IPS-18c (cell line): ENCODE measurements at regions not wholly inside any gene's neighbourhood (a gene's known extent, or its start where the extent isn't known, plus 50 kb on each side); places are given as distances from the start of the nearest gene placed in this dataset.
"Not testable (repeated sequence)": the region's sequence is repeated elsewhere in the genome, so short reads cannot be mapped to it uniquely, and the experiment has no call there.

Experiments
- H3K4me3 ChIP-seq: 2 replicates; pipeline ENCODE4 v1.7.0; 2013; ENCODE audit warnings: low read depth, mild to moderate bottlenecking, low read length, moderate library complexity; ENCODE audit not compliant: insufficient read depth
- H3K9me3 ChIP-seq: one replicate; pipeline ENCODE4 v1.6.1; 2013; ENCODE audit warnings: mild to moderate bottlenecking, low read length, moderate library complexity; ENCODE audit not compliant: control insufficient read depth, insufficient read depth

DNA sequence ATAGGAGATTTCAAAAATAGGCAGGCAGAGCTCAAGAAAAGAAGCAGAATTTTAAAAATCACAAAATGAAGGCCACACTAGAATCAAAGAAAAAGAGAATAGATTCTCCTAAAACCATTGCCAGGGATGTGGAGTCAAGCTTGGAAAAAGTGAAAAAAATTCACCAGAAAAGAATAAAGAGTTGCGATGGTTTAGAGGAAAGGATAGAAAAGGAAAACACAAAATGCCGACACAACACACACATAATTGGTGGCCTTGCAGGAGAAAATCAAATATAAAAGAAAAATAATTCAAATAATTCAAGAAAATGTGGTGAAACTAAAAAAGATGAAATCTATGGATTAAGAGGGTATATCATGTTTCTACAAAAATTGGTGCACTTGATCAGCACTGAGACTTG lies 181.6 kb upstream of the C14orf180 start:
- no peak overlapping the region for H3K4me3 ChIP-seq
- peaks cover 2% of the 10 kb centered on the region for H3K9me3 ChIP-seq

DNA sequence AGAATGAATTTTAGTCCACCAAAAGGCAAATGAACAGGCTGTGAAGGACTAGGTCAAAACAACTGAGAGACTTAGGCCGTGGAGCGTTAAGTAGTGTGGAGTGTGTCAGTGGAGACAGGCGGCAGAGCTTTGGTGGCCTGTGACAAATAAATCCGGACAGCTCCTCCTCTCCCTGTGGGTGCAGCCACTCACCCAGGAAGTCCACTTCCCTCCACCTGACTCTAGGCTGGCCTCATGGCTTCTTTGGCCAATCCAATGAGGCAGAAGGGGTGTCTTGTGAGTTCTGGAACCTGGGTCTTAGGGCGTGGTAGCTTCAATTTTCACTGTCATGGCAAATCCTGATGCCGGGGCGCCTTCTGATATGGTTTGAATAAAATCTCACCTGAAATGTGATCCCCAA lies 180.9 kb upstream of the C14orf180 start:
- peaks cover 2% of the 10 kb centered on the region for H3K9me3 ChIP-seq
- no peak overlapping the region for H3K4me3 ChIP-seq

DNA sequence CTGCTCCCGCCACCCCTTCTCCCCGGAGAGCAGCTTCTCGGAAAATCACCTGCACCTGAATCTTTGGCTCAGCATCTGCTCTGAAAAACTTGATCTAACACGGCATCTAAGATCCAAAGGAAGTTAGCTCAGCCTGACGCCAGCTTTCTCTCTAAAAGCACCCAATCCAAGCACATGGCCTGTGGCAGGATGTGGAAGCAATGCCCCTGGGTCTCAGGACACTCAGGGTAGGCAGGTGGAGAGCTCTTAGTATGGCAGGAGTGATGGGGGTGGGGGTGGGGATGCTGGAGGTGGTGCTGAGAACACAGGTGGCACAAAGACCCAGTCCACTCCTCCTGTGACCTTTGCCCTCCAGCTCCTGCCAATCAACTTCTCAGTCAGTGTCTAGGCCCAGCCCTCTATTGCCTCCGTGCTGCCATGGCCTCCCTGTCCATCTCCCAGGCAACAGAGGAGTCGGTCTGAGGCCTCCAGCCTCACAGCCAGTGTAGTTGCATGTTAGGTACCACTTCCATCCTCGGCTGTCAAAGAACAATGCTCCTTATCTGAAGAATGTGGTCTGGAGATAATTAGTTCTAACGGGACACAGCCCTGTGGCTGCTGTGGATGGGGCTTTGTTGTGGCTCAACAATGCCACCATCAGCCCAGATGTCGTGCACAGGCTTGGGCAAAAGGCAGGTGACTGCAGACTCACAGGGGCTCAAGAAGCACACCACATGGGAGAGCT lies 180.0 kb upstream of the C14orf180 start:
- Histone ChIP-seq H3K4me3 (no peak overlapping the region), H3K9me3 (peaks cover 2% of the 10 kb centered on the region)

DNA sequence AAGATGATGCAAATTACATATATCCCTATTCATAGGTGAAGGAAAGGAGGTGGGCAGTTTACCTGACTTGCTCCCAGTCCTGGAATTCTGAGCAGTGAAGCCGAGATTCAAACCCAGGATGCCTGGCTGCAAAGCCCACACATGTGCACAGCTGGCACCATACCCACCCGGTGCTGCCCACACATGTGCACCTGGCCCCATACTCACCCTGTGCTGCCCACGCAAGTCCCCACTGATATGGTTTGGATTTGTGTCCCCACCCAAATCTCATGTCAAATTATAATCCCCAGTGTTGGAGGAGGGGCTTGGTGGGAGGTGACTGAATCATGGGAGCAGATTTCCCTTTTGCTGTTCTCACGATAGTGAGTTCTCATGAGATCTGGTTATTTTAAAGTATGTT lies 179.2 kb upstream of the C14orf180 start:
- Histone ChIP-seq H3K4me3 (no peak overlapping the region), H3K9me3 (peaks cover 2% of the 10 kb centered on the region)

DNA sequence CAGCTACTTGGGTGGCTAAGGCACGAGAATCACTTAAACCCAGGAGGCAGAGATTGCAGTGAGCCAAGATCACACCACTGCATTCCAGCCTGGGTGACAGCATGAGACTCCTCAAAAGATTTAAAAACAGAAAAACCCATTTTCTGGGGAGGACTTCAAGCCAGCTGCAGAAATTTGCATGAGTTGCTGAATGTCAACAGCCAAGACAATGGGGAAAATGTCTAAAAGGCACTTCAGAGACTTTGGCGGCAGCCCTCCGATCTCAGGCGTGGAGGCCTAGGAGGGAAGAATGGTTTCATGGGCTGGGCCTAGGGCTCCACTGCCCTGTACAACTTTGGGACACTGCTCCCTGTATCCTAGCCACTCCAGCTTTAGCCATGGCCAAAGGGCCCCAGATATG lies 177.8 kb upstream of the C14orf180 start:
- no peak overlapping the region for H3K4me3 ChIP-seq
- peaks cover 2% of the 10 kb centered on the region for H3K9me3 ChIP-seq

DNA sequence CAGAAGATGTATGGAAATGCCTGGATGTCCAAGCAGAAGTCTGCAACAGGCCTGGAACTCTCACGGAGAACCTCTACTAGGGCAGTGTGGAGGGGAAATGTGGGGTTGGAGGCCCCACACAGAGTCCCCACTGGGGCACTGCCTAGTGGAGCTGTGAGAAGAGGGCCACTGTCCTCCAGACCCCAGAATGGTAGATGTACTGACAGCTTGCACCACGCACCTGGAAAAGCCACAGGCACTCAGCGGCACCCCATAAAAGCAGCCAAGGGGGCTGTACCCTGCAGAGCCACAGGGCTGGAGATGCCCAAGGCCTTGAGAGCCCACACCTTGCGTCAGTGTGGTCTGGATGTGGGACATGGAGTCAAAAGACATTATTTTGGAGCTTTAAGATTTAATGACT lies 177.3 kb upstream of the C14orf180 start:
- not testable (repeated sequence) for H3K4me3 ChIP-seq, H3K9me3 ChIP-seq

DNA sequence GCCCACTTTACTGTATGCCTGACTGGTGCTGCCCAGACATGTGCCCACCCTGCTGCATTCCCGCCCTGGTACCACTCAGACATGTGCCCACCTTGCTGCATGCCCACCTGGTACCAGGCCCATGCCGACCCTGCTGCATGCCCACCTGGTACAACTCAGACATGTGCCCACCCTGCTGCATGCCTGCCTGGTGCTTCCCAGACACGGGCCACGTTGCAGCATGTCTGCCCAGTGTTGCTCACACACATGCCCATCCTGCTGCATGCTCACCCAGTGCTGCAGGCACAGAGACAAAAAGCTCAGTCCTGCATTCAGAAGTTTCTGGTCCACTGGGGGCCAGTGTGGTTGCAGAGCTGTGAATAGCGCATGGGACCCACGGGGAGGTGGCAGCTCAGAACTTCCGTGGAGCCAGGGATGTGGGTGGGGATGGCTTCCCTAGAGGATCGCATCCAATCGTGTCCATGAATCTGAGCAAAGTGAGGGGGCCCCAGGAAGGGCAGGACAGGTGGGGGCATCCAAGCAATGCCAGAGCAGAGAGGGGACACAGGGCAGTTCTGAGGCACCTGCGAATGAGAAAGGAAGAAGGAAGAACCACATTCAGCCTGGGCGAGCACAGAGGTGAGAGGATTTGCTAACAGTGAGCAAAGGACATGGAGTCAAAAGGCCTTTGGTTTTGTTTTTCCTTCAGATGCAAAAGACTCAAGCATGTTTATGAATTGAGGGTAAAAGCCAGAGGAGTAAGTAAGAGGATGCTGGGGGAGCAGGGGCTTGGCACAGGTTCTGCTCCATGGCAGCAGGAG lies 175.9 kb upstream of the C14orf180 start:
- H3K4me3 ChIP-seq, result no peak overlapping the region
- H3K9me3 ChIP-seq, result no peaks in the 10 kb centered on the region

DNA sequence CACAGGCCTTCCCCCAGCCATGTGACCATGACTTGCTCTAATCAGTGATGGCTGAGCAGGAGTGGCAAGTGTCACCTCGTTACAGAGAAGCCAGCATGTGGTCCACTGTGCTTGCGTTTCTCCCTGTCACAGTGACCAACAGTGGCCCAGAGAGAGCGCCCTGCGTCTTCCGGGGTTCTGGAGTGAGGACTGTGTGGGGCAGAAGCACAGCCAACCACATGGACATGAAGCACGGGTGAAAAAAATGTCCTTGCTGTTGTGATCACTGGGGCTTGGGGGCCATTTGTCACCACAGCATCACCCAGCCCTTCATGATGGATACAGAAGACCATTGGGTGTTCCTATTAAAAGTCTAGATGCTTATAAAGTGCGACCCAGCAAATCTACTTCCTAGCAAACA lies 174.6 kb upstream of the C14orf180 start:
- no peak overlapping the region for H3K4me3 ChIP-seq
- H3K9me3 ChIP-seq, result no peaks in the 10 kb centered on the region

DNA sequence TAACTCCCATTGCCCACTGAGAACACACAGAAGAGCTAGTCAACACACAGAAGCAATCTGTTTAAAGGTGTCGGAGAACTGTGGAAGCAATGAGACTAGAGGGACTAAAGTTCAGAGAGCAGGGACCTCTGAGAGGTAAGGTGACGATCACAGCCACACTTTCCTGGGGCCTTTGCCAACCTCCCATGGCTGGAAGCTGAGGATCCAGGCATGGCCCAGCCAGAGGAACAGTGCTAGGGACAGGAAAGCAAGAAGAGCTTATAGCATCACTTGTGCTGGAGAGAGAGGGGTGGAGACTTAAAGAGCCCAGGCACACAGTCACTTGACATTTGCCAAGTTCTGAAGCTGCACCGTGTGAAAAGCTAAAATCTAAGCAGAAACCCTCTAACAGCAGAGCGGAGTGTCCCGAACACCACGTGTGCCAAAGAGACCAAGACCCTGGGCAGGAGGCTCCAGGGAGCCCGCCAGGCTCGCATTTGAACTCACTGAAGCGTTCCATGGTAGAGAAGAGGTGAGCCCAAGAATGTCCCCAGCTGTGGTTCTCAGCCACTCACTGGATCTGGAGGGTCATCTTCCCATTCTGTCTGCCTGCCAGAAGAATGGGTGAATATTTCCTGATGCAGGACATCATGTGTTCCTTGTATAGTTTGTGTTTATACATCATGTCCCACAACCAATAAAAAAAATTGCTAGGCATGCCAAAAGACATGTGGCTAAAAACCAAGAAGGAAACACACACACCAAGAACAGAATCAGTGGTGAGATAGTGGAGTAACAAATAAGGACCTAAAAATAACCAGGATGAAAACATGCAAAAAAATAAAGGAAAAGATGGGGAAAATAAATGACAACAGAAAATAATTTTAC lies 174.0 kb upstream of the C14orf180 start:
- Histone ChIP-seq H3K4me3 (no peak overlapping the region), H3K9me3 (no peaks in the 10 kb centered on the region)

DNA sequence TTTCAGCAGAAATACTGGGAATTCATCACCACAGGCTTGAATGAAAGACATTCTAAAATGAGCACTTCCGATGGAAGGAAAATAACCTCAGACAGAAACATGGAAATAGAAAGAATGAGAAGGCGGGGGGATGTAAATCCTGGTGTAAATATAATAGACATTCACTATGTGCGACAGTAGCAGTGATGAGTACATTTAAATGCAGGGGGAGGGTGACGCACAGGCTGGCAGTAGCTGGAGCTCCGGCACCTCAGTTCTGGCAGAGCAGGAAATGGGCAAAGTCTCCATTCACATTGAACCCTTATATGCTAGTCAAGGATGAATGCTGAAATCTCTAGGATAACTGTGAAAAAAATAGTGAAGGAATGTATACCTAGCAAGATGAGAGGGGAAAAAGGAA lies 172.7 kb upstream of the C14orf180 start:
- Histone ChIP-seq H3K9me3 (no peaks in the 10 kb centered on the region), H3K4me3 (no peak overlapping the region)

DNA sequence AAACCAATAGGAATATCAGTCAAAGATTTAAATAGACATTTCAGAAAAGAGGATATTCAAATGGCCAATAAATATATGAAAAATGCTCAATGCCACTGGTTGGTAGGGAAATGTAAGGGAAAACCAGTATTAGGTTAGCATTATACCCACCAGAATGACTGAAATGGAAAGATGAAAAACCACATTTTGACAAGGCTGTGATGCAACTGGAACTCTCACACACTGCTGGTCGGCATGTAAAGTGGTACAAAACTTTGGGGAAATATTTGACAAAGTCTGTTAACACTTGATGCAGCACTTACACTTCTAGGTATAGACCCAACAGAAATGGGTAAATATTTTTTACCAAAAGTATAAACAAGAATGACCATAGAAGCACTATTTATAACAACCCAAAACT lies 163.2 kb upstream of the C14orf180 start:
- H3K9me3 ChIP-seq, result no peaks in the 10 kb centered on the region
- no peak overlapping the region for H3K4me3 ChIP-seq

DNA sequence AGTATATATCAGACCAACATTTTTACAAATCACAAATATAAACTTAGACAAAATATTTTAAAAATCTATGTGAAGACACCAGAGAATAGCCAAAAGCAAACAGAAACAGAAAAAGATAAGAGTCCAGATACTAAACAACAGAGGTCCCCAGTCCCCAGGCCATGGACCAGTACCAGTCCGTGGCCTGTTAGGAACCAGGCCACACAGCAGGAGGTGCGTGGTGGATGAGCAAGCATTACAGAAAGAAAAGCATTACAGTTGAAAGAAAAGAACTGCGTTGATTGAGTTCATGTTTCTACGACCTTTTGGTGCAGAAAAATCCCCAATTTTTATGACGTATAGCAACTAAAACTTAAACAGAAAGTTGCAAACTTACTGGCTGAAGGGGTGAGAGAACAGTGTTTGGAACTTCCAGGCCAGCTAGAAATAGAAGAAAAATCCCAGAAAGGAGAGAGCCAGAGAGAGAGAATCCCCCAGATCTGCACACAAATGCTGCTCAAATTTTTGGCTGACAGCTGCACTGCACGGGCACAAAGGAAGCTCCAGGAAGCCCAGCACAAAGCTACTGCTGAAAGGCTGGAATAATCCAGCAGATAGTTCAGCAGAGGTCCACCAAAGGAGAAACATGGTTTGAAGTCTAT lies 159.6 kb upstream of the C14orf180 start:
- Histone ChIP-seq H3K9me3 (no peaks in the 10 kb centered on the region), H3K4me3 (no peak overlapping the region)

DNA sequence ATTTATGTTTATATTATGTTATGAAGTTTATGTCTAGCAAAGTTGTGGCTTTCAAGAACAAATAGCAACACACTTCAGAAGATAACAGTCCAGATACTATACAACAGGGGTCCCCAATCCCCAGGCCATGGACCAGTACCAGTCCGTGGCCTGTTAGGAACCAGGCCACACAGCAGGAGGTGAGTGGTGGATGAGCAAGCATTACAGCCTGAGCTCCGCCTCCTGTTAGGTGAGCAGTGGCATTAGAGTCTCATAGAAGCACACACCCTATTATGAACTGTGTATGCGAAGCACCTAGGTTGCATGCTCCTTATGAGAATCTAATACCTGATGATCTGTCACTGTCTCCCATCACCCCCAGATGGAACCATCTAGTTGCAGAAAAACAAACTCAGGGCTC lies 159.0 kb upstream of the C14orf180 start:
- not testable (repeated sequence) for H3K9me3 ChIP-seq, H3K4me3 ChIP-seq

DNA sequence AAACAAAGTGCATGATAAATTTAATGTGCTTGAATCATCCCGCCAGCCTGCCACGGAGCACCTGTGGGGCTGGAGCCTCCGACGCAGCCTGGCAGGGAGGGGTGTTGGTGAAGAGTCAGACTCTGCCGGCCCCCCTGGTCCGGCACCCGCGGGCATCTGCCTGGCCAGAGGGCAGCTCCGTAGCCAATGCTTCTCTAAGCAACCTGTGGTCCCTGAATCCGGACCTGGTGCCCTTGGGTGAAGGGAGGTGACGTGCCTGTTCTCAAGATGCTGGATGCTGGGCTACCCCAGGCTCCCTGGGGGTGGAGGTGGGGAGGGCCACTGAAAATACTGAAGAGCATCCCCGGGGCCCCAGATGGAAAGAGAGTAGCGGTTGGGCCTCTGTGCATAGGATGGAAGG lies 158.6 kb upstream of the C14orf180 start:
- H3K9me3 ChIP-seq, result no peaks in the 10 kb centered on the region

DNA sequence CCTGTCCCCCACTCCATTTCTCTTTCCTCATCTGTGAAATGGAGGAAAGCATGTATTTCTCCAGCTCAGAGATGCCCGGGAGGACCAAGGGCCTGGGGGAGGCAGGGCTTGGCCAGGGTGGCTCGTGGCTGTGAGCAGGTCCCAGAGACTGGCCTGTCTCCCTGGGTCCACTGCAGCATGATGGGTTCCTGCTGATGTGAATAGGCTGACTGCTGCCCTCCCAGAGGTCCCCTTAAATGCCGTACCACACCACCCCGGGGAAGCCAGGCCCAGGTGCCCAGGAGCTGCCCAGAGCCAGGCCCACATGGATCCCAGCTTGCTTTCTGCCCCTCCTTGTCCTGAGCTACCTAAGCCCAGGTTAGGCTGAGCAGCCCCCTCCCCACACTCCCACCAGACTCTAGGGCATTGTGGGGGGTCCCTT lies 158.2 kb upstream of the C14orf180 start:
- H3K9me3 ChIP-seq, result no peaks in the 10 kb centered on the region
- H3K4me3 ChIP-seq, result no peak overlapping the region

More for the DNA sequence above, 158.6 kb upstream of the C14orf180 start:
- H3K4me3 ChIP-seq, result no peak overlapping the region

DNA sequence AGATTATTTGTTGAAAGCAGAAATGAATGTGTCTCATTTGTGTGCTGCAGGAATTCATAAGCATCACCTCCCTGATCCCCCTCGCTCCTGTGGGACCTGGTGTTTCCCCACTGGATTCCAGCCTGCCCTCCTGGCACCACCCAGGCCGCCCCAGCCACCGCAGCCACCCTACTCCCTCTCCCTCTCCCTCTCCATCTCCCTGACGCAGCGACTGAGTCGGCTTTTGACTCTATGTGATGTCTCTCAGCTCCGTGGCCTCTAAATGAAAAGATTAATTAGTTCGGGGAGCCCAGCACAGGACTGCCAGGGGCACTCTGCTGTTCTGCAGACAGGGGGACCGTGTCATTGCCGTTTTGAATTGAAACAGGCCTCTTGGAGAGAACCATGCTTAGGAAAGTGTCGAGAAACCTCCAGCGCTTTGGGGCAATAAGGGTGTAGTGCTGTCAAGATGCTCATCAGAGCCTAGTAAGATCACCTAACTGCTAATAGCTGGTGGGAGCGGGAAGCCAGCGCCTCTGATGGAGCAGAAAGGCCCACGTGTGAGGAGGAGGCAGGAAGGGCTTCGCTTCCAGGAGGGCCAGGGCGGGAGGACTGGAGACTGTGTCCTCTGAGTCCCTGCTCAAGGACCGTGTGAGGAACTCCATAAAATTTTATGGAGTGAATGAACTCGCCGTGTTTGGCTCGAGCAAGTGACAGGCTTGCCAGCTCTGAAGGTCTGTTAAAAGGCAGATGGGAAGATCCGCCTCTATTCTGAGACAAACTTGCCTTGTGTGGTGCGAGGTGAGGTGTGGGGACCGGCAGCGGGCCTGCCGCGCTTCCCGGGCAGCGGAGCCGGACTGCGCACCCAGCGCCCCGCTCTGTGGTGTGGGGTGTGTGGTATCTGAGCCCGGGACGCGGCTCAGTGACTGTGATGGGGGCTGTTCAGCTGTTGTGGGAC lies 157.4 kb upstream of the C14orf180 start:
- Histone ChIP-seq H3K4me3 (no peak overlapping the region), H3K9me3 (no peaks in the 10 kb centered on the region)
